NCI-H524 (cell line): ENCODE measurements at regions not wholly inside any gene's neighbourhood (a gene's known extent, or its start where the extent isn't known, plus 50 kb on each side); places are given as distances from the start of the nearest gene placed in this dataset.

Experiments used
- DNase-seq, 2 experiments: peaks; one replicate each; lab custom pipeline; 2025; lab: John Stamatoyannopoulos, UW

DNA sequence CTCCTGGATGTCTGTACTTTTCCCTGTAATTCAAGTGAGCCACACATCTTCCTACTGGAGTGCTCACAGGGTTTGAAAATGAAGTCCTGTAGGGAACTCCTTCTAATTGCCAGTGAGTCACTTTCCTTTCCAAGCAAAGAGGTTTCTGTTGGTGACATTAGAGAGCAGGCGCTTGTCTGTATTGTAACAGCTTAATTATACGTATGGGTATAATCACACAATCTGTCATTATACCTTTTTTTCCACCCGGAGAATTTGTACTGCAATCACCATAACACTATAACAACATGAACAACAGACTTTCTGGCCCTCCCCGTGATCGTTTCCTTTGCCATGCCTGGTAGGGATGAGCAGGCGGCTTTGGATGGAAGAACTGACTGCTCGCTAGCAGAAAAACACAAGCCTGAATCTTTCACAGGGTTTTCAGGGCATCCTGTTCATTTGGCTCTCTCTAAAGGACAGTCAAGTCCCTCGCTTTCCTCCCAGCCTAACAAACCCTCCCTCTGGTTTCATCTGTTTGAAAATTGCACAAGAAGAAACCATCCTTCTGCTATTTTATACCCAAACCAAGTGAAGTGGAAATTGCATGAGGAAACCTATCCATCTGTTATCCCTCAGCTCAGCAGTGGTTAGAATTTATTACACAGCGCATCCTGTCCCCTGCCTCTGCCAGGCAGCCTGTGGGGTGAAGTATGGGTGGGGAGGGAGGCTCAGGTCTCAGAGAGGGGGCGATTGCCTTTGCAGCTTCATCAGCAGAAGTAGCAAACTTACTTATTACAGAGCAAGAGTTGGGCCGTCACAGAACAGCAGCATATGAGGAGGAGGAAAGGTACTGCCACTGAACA lies 307.0 kb upstream of the TLE4 start:
- DNase-seq = peak in 1 of 2 experiments; percentile 10

DNA sequence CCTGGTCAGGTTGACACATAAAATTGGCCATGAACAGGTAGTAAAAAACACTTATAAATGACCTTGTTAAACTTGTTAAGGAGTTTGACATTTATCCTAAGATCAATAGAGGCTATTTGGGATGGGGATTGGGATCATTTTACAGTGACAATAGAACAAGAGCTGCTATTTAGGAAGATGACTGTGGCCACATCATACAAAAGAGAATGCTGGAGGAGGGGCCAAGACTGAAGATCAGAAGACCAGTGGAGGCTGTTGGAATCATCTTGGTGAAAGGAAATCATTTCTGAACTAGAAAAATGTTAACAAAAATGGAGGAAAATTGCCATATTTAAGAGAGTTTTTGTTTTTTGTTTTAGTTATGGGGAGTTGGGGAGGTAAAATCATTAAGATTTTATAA lies 304.8 kb upstream of the TLE4 start:
- no peak for DNase-seq

DNA sequence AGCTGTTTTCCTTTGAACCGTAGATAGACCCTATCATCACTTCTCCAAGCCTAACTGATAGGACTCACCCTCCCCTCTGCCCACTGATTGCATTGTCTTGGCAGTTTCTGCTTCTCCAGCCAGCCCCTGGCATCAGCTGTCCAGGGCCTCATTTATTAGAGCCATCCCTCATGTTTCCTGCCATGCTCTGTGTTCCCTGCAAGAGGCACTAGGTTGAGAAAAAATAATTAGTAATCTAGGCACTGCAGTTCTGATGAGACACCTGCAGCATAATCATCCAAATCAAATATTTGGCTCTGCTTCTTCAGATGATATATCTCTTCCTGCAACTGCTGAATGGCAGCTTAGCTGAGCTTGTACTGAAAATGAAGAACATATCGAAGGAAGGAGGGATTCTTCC lies 303.0 kb upstream of the TLE4 start:
- no peak for DNase-seq

DNA sequence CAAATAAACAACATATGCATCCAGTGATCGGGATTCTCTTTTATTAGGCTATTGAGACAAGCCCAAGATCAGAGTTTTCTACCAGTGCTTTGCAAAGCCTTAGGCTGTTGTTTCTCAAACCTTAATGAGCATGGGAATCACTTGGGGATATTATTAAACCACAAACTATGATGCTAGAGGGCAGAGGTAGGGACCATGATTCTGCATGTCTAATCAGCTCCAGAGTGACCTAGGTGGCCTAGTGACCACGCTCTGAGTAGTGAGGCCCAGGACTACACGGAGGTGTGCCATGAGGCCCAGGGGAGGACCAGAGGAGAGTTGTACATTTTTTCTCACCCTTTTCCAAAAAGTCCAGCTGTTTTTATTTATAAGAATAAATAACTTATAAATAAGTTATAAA lies 298.5 kb upstream of the TLE4 start:
- no peak for DNase-seq

DNA sequence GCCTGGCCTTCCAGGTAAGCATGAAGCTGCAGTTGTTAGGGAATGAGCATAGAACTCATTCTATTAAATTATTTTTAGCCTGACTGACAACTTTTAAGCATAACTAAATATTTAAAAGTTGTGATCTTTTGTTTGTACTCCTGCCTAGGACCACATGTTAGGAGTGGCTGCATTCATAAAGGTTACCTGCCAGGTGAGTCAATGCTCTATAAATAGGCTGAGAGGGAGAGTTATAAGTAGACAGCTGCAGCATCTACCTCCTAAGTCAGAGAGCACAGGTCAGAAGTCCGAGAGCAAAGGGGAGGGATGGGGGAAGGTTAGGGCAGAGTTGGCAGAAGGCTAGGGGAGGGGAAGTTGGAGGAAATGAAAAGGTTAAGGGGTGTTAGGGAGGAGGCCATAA lies 292.4 kb upstream of the TLE4 start:
- no peak for DNase-seq

DNA sequence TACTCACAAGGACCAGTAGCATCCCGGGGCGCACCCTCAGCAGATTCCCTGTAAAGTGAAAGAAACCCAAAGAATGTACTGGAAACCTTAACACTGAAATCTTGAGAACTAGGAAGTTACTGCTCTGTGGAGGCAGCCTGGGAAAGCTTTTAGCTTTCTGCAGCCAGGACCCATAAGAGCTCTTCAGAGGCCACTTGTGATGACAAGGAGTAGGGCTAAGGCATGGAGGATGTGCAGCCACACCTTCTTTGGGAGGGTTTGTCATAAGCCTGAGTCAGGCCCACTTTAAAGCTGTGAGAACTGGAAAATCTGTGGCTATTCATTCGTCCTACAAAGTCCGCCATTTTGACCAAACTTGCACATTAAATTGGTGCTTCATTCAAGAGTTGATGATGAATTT lies 291.1 kb upstream of the TLE4 start:
- peak in 1 of 2 experiments; percentile 10 for DNase-seq

DNA sequence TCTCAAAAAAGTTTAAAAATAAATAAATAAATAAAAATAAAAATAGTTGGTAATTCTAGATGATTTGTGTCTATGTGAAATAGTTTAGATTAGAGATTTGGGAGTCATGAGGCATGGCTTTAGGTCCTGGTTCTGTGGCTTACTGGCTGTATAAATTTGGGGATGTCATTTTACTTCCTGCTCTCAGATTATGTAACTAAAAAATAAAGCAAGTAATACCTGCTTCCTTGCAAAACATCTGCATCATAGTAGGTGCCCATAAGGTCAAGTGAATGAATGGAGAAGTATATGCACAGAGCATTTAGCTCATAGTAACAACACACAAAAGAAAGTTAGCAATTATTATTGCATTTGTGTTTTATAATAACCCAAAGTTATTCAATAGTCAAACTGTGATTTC lies 287.7 kb upstream of the TLE4 start:
- no peak for DNase-seq

DNA sequence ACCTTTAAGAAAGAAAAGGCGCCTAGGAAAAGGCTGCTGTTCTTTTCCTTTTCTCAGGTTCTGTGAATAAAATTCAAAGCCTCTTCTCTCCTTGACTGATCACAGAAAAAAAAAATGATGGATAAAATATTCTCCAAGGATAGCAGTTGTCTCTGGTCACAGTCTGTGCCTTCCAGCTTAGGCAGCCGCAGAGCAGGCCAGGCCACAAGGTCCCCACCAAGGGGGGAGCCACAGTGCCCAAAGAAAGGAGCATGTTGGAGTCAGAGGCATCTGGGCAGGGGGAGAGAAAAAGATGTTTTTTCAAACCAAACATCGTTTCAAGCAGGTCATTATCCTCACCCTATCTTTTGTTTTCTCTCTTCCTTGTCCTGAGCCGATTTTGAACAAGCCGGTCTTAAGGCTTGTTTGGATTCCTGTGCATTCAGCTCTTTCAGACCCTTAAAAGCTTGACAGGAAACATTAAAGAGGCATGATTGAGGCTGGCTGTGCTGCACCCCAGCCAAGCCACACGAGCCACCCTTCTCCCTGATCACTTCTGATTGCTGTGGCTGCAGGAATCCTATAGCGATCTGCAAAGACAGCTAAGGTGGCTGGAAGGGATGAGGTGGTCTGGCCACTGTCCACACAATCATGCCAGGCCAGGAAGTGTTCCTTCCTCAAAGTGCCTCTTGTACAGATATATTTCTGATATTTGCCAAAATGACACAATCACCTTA lies 284.6 kb upstream of the TLE4 start:
- DNase-seq = no peak

DNA sequence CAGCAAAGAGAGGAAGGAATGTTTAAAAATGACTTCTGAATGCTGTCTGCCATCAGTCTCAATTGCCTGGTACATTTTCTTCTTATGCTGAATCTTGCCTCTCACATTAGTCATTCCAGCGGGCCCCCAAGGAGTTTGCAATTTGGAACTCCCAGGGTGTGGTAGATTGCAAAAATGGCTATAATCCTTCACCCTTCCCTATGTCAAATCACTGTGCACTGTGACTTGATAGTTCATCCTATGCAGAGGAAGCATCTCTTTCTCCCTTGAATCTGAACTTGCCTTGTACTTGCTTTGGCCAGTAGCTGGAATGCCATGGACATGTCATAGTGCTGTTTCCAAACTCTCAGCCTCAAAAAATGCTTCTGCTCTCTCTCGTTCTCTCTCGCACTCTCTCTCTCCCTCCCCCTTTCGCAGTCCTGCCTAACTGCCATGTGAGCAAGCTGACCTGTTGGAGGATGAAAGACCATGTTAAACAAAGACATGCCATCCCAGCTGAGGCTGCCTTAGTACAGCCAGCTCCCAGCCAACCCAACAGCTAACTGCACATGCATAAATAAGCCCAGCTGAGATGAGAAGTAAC lies 284.0 kb upstream of the TLE4 start:
- no peak for DNase-seq

DNA sequence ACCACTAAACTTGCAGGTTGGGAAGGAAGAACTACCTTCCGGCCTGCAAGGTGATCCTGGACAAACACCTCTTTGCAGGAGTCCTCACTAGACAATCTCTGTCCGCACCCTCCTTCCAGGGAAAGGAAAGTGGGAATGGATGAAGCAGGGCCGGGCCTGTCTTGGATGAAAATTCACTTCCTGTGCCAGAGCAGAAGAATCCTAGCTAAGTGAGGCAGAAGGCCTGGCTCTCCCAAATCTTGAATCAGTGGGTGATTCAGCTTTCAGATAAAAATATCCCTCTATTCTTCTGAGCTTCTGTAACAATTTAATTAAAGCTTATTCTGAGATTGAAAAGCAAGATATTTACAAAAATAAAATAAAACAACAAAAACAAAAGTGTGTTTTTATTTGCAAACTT lies 281.9 kb upstream of the TLE4 start:
- DNase-seq = no peak

DNA sequence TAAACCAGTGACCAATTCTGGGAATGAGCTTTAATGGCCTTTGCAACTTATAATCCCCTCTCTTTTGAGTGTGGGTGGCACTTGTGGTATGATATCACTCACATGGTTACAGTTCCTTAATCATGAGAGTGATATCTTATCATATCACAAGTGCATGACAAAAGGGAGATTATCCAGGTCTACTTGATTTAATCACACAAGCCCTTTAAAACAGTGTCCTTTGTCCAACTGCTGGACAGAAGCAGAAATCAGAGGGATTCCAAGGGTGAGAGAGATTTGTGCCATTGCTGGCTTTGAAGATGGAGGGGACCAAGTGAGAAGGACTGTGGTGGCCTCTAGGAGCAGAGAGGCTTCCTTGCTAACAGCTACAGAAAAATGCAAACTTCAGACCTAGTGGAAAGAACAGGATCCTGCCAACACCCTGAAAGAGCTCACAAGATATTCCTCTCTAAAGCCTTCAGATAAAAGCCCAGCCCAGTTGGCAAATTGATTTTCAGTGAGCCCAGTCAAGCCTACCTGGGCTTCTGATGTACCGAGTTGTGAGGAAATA lies 279.0 kb upstream of the TLE4 start:
- peak in 1 of 2 experiments; percentile 7 for DNase-seq

DNA sequence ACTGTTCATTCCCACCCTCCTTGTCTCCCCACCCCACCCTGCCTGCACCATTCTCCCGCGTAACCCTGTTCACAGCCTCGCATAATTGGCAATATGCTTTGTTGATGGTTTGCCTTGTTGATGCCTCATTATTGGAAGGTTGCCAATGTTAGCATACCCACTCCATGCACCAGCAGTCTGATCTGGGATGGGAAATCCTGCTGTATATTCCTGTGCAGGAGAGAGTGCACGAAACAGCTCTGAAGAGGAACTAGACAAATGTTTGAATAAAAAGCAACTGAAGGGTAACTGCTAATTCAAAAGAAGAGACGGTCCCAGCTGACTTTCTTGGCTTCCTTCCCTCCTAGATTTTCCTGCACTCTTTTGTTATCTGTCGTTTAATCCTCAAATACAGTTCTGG lies 271.7 kb upstream of the TLE4 start:
- DNase-seq = peak in 1 of 2 experiments; percentile 14

DNA sequence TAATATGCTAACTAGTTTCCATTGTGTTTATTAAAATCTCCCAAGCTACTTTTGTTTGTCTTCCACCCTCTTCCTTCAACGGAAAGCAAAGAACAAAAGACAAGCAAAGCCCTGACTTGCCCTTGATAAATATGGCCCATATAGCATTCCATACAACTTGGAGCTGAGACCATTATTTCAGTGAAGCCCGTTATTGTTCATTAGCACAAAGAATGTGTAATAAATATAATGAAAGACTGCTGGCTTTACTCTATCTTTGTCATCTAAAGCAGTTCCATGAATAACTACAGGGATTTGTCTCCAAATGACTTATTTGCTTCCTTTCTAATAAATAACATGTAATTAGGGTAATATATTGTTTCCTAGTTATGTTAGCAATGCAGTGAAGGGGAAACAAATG lies 270.7 kb upstream of the TLE4 start:
- DNase-seq = no peak

DNA sequence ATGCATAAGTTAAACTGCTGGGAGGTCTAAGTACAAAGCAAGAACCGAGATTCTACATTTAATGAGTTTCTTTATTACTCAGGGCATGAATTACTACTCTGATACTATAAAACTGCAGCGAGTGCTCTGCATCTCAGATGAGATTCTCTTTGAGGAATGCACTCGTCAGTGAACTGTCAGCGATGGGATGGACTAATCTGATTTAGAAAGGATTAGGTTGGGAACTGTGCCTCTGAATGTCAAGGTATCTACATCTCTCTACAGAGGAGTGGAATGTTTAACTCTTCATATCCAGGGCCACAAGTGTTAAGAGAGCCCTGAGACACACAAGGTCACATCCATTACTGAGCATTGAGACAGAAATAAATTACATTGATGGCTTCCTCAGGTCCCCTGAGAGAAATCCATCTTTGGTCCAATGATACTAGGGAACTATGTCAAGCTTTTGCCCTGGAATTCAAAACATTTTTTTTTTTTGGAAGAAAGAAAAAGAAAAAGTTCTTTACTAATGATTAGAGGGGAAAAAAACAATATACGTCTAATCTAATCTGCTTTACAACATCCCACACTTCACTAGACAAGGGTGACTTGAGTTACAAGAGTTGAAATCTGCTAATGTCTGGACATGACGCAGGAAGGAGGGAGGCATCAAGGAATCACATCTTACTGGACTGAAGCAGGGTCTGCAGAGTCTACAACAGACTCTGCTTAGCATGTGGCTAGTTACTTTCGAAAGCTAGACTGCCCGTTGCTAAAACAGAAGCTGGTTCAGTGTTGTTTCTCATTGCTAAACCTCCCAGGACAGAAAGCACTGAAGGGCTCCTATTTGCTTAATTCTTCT lies 270.0 kb upstream of the TLE4 start:
- no peak for DNase-seq

DNA sequence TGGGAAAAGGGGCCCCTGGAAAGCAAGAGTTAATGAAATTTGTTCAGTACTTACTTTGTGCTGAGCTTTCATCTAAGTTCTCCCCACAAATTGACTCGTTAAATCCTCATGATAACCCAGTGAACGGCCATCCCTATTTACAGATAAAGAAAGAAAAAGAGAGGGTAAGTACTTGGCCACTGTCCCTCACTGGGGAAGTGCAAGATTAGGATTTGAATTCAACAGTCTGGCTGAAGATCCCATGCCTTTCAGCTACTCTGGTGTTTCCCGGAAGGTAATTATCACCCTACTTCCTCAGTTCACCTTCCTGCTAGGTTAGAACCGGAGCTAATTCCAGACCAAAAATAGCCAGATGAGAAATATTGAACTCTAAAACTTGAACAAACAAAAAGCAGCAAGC lies 269.2 kb upstream of the TLE4 start:
- no peak for DNase-seq

DNA sequence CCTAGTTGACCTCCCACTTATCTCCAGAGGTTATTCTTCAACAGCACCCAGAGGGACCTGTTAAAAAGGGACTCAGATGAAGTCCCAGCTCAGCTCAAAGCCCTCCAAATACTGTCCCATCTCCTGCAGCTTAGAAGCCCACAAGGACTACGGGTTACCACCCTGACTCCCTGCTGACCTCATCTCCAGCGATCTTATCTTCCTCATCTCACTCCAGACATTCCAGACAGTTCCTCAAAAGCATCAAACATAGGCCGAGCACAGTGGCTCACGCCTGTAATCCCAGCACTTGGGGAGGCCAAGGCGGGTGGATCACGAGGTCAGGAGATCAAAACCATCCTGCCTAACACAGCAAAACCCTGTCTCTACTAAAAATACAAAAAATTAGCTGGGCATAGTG lies 263.8 kb upstream of the TLE4 start:
- DNase-seq = no peak

DNA sequence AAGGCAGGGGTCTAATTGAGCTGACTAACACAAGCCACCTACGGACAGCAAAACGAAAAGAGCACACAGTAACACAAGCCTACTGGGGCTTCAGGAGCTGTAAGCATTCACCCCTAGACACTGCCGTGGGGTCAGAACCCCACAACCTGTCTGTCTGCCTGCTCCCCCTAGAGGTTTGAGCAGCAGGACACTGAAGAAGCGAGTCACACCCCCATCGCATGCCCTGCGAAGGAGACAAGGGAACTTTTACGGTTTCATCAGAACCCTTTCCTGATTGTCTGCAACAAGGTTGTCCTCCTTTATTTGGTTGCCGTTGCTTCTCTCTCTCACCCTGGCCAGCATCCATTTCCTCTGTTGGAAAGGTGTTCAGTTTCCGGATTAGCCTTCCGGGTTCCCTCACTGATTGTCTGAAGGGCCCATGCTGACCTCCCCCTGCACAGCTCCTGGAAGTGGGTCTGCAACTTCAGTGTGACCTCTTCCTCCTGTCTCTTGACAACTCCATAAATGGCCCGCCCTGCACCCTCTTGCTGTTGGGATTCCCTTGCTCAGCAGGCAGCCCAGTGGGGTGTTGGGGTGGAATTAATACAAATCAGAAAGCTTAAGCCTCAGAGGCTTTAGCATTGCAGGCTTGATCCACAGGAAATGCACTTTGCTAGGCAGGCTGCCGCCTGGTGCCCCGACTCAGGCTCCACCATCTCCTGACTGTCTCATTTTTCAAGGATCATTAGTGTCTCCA lies 258.9 kb upstream of the TLE4 start:
- no peak for DNase-seq

DNA sequence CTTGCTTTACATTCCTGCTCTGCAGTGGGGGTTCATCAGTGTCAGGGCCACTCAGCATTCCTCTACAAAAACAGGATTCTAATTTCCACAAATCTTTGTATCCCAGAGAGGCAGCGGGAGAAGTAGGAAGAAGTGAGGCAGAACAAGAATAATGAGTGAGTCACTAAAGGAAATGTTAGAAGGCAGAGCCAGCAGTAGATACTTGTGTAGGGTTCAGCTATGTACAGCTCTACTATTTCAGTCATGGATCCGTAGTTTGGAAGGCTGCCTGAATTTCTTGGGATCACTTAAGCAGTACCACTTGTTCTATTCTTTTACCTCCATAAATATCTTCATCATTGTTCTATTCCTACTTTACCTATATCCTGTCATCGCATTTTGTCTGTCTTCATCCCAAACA lies 246.3 kb upstream of the TLE4 start:
- no peak for DNase-seq

DNA sequence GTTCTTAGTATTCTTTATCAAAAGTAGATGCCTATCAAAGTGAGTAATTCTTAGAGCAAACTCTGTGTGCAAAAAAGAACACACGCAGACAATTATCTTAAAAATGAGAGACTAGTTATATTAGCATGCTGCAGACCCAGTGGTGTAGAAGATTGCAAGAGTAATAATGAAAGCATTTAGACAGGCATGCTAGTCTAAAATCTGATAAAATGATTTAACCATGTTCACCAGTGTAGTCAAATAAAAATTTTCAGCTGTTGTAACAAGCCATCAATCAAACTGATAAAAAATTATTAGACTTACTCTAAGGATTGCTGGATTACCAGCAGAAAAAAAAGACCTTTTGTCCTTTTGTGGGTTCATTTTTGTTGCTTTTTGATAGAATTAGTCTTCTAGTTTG lies 241.9 kb upstream of the TLE4 start:
- no peak for DNase-seq

DNA sequence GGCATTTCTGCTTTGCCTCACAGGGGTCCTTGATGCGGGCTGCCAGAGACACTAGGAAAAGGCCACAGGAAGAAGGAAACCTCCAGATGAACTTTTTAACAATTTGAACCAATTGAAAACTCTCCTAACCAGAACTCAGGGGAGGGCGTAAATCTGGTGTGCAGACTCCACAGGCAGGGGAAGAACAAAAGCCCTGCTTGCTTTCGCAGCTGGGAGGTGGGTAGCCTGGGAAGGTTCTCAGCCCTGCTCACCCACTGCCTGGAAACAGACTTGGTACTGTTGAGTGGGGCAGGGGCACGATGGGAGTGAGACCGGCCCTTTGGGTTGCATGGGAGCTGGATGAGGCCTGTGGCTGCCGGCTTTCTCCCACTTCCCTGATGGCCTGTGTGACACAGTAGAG lies 237.8 kb upstream of the TLE4 start:
- no peak for DNase-seq

DNA sequence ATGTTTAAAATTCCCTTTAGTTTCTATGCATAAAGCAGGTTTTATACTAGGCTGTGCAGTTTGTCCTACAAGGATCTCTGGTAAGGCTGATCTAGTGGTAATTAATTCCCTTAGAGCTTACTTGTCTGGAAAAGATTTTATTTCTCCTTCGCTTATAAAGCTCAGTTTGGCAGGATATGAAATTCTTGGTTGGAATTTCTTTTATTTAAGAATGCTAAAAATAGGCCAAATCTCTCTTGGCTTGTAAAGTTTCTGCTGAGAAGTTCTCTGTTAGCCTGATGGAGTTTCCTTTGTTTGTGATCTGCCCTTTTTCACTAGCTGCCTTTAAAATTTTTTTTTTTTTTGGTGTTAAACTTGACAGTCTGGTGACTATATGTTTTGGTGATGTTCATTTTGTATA lies 237.1 kb upstream of the TLE4 start:
- no peak for DNase-seq
